ENCODE measurements at regions not wholly inside any gene's neighbourhood (a gene's known extent, or its start where the extent isn't known, plus 50 kb on each side); places are given as distances from the start of the nearest gene placed in this dataset.

DNA sequence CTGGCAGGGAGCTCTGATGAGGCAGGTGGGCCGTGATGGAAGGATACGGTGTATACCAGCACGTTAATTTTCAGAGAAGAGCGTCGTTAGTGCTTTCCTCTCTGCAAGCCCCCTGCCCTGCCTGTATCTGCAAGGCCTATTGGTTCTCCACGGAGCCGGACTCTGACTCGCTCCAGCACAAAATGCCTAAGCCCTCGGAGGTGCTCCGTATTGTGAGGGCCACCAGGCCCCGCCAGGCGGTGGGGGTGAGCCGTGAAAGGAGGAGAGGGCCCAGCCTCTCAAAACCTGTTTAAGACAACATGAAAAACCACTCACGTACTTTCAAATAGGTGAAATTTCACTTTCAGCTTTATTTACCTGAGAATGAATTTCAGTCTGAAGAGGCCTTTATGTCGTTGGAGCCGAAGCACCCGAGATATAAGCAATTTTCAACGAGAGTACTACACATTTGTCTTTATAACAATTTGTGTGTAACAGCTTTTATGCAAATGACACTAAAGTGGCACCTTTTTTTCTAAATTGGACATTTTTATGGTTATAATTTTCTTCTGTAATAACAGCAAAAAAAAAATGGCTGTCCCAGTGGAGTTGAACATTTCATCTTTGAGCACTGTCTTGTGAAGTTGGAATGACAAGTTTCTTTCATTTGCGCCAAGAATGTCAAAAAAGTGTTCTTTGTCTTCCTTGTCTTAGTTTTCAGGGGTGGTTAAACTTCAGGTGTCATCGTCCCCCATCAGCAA lies 749.5 kb downstream of the VRK1 start:
- no peak for TF ChIP-seq POLR2A (IDR thresholded peaks at IDR 0.05; ENCODE audit: low read depth)
- TF ChIP-seq CTCF (IDR thresholded peaks at IDR 0.05) = no peak
- no peak for TF ChIP-seq EP300 (IDR thresholded peaks at IDR 0.05)
